K562 (cell line): ENCODE measurements at regions not wholly inside any gene's neighbourhood (a gene's known extent, or its start where the extent isn't known, plus 50 kb on each side); places are given as distances from the start of the nearest gene placed in this dataset.

Experiments used
- CHD1 ChIP-seq: fragments of 200-600 bp; sonication (generic); IDR thresholded peaks from one replicate; pipeline ENCODE4 v1.6.1; 2012; ENCODE audit warnings: mild to moderate bottlenecking, moderate library complexity, low read length, inconsistent platforms
- CREB3L1 ChIP-seq: fragments of 450-650 bp; IDR thresholded peaks from 2 replicates; pipeline ENCODE4 v1.6.1; 2014; ENCODE audit warnings: low read depth, mild to moderate bottlenecking, moderate library complexity, borderline replicate concordance
- CTBP1 ChIP-seq: fragments of 450-650 bp; IDR thresholded peaks from 2 replicates; pipeline ENCODE4 v1.6.1; 2016; ENCODE audit warnings: borderline replicate concordance
- GATA2 ChIP-seq: sonication (generic); formaldehyde crosslinking; IDR thresholded peaks from 2 replicates; pipeline ENCODE4 v1.4.0; 2020; ENCODE audit warnings: mild to moderate bottlenecking, missing genetic modification reagents
- HMG20B ChIP-seq: fragments of 250-450 bp; sonication (Bioruptor Pico); IDR thresholded peaks from 2 replicates; pipeline ENCODE4 v1.5.0; 2021; ENCODE audit warnings: mild to moderate bottlenecking
- LEF1 ChIP-seq: fragments of 450-650 bp; IDR thresholded peaks from 2 replicates; pipeline ENCODE4 v1.6.1; 2016; ENCODE audit warnings: mild to moderate bottlenecking
- MGA ChIP-seq: fragments of 450-650 bp; IDR thresholded peaks from 2 replicates; pipeline ENCODE4 v1.6.1; 2016; ENCODE audit warnings: mild to moderate bottlenecking, moderate library complexity
- PTRF ChIP-seq: fragments of 450-650 bp; IDR thresholded peaks from 2 replicates; pipeline ENCODE4 v1.6.1; 2016; ENCODE audit warnings: mild to moderate bottlenecking, missing genetic modification characterization, missing compliant biosample characterization
- RBFOX2 ChIP-seq: fragments of 200-400 bp; formaldehyde crosslinking; IDR thresholded peaks from 2 replicates; pipeline ENCODE4 v1.6.1; 2017; ENCODE audit warnings: low read depth, mild to moderate bottlenecking, low read length, moderate library complexity
- USF1 ChIP-seq: sonication (generic); formaldehyde crosslinking; IDR thresholded peaks from 2 replicates; pipeline ENCODE4 v1.9.0; 2022; ENCODE audit warnings: mild to moderate bottlenecking, missing genetic modification reagents
- ZBTB2 ChIP-seq: fragments of 450-650 bp; IDR thresholded peaks from 2 replicates; pipeline ENCODE4 v1.6.1; 2016; ENCODE audit warnings: antibody characterized with exemption
- ZNF121 ChIP-seq: sonication (generic); formaldehyde crosslinking; conservative IDR thresholded peaks from 2 replicates; pipeline ENCODE4 v1.8.0; 2022; ENCODE audit warnings: missing genetic modification reagents
- ZNF23 ChIP-seq: fragments of 250-450 bp; sonication (Bioruptor Pico); IDR thresholded peaks from 2 replicates; pipeline ENCODE4 v1.4.0; 2020; ENCODE audit warnings: mild to moderate bottlenecking

- TF ChIP-seq MGA: no peak
- peak; percentile 78 for TF ChIP-seq LEF1
- TF ChIP-seq GATA2 (CRISPR knock-in tag): peak; percentile 92
- no peak for TF ChIP-seq USF1
- no peak for TF ChIP-seq HMG20B (CRISPR knock-in tag)
- TF ChIP-seq RBFOX2: no peak
- TF ChIP-seq CHD1: no peak
- TF ChIP-seq ZNF23 (CRISPR knock-in tag): no peak
- no peak for TF ChIP-seq ZBTB2
- TF ChIP-seq PTRF: no peak
- TF ChIP-seq CTBP1: peak; percentile 73
- no peak for TF ChIP-seq CREB3L1
- TF ChIP-seq ZNF121 (CRISPR knock-in tag): no peak
Measured at GRCh38 chr2:58688813-58689212, 447.7 kb upstream of the FANCL start (continued).
